ENCODE measurements at regions not wholly inside any gene's neighbourhood (a gene's known extent, or its start where the extent isn't known, plus 50 kb on each side); places are given as distances from the start of the nearest gene placed in this dataset.
"Not testable (repeated sequence)": the region's sequence is repeated elsewhere in the genome, so short reads cannot be mapped to it uniquely, and the experiment has no call there.

DNA sequence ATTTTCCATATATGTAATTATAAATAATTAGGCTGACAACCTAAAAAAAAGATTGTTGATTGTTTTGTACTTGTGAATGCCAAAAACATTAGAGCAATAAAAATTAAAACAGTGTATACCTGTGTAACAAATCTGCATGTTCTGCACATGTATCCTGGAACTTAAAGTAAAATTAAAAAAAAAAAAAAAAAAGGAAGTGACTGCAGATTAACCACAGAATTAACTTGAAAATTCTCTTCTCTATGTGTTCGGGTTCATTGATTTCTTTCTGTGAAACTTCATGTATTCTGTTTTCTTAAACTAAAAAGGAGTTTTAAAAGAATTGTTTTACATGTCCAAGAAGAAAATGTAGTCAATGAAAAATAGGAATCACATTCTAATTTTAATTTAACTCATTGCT, 95.7 kb downstream of the FASLG start:
- no peak for DNase-seq (ENCODE audit: low read depth)

DNA sequence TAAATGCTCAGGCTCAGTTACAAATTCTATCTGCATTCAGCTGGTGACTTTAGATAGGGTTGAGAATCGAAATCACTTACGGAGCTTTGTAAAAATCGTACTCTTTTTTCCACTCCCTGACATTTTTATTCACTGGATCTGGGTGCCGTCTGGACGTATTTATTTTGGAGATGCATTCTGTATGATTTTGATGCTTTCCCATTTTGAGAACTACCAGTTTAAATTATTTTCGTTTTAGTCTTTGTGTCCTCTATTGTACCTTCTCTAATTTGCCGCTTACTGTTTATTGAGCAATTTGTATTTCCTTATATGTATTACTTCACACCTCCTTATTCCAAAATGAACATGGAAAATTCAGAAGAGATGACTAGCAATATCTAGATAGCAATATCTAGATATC, 96.2 kb downstream of the FASLG start:
- no peak for DNase-seq (ENCODE audit: low read depth)

DNA sequence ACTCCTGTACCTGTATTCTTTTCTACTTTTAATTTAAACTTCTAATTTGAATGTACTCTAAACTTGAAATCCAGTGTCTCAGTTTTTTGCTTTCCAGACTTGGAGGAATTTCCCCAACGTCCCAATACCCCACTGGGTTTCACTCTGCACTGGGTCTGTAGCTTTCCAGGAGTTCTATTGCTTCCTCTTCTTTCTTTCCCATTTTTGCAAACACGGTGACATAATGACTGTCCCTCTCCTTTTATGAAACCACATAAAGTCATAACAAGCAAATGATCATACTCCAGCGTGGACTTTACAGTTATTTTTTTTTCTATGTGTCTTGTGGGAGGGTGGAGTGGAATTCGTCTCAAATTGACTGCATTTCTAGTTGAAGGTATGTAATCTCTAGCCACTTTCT, 97.1 kb downstream of the FASLG start:
- DNase-seq (ENCODE audit: low read depth): no peak

DNA sequence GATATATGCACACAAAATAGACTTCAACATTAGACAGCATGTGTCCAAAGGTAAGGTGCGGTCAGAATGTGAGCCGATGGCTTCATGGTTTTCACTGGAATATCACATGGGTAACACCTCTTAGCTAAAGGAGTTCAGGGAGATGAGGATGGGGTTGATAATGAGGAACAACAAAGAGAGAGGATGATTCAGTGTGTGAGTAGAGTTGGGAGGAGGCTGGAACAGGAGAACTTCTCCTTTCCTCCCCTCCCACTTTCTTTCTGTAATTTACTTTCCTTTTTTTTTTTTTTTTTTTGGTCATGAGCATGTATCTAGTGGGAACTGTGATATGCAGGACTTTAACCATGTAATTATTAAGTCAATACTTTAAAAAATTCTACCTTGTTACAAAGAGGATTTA, 99.4 kb downstream of the FASLG start:
- no peak for DNase-seq (ENCODE audit: low read depth)

DNA sequence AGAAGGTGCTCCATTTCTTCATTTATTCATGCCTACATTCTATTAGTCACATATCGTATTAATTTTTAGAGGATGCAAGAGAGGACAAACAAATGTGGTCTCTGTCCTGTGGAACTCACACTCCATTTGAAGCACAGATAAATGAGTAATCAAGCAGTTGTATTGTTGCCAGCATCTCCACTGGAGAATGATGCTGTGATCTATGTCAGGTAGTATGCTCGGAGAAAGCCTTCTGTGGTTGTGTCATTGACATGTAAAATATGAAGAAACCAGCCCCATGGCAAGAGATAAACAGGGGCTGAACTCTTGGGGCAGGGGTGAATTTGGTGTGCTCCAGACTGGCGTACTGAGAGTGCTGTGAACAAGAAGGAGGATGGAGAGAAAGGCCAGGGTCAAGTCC, 101.2 kb downstream of the FASLG start:
- no peak for DNase-seq (ENCODE audit: low read depth)

DNA sequence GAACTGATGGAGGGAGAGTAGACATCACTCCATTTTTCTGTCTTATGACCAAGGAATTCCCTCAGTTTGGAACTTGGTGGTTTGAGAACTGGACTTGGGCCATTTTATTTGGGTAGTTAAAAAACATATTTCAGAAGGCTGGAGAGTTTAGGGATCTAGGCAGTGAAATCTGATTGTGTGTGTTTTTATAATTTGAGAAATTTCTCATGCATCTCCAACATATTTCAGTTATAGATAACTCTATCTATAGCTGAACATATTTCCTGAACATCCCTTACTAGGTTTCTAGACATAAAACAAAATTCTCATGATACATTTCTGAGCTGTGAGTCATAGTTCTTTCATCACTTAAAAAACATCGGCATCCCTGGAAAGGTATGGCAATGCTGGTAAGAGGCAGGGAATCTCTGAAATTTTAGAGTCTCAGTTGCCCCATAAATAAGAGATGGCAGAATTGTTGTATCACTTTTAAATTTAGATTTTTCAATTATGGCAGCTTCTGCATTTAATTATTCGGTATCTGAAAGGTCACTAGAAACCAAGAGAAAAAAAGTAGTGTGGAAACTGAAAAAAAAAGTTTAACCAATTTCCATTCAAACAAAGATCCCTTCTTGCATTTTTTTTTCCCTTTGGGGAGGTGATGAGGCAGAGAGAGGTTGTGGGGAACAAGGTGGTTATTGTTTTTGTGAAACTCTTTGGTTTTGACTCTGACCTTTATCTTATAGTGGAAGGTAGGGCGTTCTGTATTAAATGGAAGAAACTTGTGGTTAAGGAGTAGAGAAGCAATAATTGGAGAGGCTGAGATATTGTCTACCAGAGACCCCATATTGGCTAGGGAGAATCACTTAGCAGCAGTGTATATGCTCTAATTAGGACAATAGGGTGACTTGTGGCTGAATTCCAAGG, 102.9 kb downstream of the FASLG start:
- DNase-seq (ENCODE audit: low read depth): no peak

DNA sequence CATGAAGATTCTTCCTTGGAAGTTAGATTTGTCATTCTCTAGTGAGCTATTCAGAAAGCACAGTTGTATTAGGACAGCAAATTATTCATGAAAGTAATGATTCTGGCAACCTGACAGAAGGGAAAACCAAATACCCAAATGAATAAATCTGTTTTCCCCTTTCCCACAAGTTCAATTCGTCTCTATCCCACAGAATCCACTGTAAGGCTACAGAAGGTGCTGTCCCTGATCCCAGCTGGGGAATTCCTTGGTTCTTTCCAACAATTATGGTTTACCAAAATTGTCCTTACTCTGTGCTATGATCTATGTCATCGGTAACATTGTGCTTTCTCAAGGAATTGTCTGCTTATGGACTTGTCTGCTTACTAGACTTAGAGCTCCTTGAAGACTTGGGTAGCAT, 104.2 kb downstream of the FASLG start:
- DNase-seq (ENCODE audit: low read depth): no peak

DNA sequence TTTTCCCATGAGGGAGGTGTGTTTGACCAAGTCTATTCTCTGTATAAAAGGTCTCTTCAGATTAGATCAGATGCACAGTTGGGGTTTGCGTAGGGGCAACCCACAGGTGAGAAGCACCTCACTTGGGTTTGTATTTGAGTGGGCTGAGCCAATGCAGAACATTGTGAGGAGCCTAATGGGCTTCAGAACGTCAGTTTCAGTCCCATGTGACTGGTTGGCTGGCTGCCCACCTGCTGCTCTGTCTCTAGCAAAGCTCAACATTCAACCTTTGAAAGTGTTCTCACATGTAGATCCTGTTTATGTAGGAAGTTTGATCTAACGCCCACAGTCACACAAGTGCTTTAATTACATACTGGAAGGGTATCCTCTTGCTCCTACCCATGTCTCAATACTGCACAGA, 105.5 kb downstream of the FASLG start:
- DNase-seq (ENCODE audit: low read depth): no peak

DNA sequence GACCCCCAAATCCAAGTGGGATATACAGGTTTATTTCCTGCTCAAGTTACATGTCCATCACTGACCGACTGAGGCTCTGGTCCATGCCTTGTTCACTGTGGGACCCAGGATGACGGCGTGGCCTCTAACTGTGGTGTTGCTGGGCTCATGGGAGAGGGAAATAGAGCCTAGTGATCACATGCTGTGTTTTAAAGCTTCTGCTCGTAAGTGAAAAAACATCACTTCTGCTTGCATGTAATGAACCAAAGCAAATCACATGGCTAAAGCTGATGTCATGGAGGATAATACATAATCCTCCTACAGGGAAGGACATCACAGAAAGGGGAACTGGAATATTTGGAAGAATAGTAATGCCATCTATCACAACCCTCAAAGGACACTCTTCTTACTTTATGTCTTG, 107.6 kb downstream of the FASLG start:
- no peak for DNase-seq (ENCODE audit: low read depth)

DNA sequence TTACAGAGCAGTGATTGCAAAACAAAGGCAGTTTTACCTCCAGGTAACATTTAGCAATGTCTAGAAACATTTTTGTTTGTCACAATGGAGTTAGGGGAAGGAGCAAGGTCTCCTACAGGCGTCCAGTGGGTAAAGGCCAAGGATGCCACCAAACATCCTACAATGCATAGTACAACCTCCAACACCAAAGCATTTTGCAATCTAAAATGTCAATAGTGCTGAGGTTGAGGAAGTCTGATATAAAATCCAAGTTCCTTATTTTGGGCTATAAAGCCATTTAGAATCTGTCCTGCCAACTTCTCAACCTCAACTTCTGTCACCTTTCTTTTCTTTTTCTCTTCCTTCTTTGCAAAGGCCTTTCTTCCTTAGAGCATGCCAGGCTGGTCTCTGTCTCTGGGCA, 111.2 kb downstream of the FASLG start:
- no peak for DNase-seq (ENCODE audit: low read depth)

DNA sequence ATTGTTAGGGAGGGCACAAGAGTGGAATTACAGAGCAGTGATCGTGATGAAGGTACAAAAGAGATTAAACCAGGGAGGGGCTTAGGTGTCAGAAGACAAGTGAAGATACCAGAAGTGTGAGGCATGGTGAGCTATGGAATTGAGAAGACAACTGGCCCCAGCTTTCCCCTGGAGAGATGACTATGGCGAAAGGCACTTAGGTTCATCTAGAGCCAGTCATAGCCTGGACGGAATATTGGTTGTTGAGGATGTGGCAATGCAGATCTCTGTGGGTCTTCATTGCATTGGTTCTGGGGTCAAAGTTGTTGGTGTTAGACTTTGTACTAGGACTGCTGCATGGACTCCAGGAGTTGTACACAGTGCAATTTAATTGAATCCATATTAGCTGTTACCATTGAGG, 115.7 kb downstream of the FASLG start:
- DNase-seq (ENCODE audit: low read depth): no peak

DNA sequence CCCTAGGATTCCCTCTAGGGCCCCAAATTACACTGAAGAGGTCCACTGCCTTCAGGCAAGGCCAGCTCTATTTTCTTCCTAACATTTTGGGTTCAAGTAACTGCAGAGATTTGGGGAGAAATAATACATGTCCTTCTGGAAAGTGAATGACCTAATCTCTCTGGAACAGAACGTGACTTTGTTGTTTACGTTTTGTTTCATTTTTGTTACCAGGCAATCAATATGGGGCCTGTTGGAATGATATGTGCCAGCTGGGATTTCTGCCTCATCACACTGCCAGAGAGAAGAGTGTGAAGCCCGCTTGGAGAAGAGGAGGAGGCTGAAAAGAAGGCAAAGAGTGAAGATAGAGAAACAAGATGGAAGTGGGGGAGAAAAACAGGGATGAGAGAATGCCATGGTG, 116.7 kb downstream of the FASLG start:
- no peak for DNase-seq (ENCODE audit: low read depth)

DNA sequence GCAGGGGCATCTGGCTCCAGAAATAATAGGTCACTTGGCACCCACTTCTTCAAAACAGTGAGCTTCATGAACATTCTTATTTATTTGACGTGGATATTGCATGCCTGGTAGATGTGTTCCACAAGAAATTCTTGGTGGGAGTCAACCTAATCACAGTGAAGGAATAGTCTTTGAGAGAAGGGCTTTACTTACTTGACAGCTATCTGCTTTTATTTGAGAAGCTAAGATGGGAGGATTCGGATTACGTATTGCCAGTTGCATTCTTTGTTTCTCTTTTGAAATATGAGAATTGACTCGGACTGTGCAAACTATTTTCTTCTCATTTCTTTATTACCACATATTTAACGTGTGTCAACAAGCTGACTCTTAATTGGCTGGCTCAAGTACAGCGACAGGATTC, 117.2 kb downstream of the FASLG start:
- no peak for DNase-seq (ENCODE audit: low read depth)

DNA sequence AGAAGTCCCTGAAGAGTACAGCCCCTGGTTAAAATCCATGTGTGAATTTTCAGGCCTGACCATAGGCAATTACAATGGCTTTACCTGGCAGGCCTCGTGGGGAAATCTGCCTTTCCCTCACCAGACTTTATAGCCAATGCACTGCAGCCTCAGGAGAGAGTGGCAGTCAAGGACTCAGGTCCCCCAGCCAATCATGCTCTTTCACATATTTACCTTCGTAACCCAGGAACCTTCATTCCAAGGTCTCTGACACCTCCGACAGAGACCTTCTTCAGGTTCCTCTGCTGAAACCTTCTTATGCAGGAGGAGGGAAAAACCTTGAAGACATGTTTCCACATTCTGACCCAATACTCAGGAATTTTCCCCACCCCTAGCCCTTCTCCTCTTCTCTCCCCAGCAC, 118.9 kb downstream of the FASLG start:
- no peak for DNase-seq (ENCODE audit: low read depth)

DNA sequence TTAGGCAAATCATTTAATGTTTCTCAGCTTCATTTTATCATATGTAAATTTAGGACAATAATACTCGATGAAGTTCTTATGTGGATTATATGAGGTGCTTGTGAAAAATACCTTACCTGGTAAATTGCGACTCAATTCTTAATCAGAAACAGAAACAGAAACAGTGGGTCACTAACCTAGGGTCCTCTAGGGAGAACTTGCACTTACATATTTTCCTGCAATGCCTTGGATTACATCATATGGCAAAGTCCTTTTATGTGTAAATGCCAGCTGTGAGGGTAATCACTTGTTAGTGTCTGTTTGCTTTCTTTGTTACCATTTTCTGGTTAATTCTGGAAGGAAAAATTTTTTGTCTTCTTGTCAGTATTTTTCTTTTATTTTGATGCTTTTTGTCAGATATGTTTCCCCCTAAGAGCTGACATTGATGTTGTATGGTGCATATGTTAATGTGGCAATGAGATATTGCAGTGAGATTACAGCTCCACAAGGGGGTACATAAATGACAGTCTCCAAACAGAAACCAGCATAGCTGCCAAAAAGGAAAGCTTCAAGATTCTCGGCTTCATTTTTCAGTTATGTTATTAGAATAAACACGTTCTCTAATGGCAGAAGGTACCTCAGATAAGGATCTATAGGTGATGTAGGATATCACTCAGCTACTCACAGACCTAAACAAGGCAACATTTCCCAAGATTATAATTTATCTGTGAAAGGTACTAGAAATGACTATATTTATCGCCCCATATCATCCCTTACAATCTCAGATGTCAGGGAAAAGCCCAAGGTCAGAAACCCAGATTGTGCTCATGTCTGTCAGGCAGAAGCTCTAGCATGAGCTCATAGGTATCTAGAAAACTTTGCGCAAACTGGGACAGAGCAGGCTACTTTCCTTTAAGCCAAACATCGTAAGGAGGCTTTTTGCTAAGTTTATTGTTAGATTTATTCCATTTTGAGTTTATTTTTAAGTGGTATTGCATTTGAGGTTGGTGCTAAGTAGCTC, 119.9 kb downstream of the FASLG start:
- no peak for DNase-seq (ENCODE audit: low read depth)

DNA sequence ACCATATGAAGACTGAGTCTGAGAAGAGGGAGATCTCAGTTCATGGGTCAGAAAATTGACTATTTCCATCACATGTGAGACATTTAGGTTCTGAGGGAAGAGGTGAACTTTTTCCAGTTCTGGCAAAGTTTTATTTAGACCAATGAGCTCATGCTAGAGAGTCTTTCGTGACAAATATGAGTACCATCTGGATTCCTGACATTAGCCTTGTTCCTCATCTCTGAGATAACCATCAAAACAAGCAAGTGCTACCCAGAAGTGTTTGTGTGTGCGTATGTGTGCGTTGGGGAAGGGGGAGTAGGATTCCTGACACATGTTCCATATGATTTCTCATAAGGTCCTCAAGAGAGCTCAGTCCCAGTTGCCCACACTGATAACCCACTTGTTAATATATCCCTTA, 120.6 kb downstream of the FASLG start:
- DNase-seq (ENCODE audit: low read depth): no peak

DNA sequence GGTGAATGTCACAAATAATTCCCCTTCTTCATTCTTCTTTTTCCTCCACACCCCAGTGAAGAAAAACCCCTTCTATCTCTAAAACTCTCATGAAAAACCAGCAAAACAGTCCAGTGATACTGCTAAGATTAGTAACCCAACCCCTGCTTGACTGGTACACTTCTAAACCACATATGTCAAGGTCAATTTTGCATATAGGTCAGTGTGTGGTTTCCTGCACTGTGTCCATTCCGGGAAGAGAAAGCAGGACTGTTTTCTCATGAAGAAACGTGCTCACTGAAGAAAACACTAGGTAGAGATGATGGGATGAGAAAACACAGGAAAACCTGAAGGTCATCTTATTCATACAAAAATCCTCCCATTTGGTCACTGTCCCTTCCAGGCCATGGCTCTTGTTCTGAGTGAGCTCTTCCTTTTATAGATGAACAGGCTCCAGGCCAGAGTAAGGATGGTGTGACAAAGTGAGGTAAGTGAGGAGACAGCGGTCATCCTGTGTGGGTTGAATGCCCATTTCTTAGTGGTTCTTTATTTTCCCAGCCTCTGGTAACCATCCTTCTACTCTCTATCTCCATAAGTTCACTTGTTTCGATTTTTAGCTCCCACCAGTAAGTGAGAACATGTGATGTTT, 122.7 kb downstream of the FASLG start:
- no peak for DNase-seq (ENCODE audit: low read depth)

DNA sequence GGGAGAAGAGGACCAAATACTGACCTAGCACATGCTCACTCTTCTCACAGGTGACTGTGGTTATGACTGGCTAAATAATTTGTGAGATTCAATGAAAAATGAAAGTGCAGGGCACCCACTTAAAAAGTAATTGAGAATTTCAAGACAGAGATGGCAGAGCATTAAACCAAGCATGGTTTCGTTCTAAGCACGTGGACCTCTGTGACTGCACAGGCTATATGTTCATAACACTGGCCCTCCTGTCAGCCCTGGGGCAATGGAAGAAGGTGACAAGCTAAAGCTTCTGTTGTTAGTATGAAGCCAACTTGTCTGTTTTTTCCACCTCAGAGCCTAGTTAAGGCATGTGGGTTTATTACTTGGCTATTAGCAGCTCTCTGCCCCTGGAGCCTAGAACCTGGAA, 130.9 kb downstream of the FASLG start:
- DNase-seq (ENCODE audit: low read depth): no peak

DNA sequence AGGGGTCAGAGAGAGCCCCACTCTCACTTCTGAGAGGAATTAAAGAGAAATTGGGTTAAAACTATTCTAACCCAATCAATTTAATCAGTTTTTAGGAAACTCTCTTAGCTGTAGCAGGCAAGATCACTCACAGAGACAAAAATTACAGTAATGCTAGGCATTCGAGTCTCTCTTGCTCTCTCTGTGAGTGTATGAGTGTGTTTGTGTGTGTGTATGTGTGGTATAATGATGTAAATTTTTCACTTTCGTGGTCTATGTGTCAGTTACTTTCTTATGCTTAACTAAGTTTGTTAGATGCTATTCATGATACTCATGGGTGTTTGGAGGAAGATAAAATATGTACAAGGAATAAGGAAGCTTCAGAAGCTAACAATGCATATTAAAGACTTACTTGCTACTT, 131.3 kb downstream of the FASLG start:
- DNase-seq (ENCODE audit: low read depth): no peak

DNA sequence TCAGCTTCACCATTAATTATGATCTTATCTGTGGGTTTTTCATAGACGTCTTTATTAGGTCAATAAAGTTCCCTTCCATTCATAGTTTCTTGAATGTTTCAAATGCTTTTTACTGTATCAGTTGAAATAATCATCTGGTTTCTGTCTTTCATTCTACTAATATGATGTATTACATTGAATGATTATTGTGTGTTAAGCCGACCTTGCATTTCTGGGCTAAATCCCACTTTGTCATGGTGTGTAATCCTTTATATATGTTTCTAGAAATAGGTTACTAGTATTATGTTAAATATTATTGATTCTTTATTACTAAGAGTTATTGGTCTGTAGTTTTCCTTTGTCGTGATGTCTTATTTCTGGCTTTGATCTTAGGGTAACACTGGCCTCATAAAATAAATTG, 134.9 kb downstream of the FASLG start:
- no peak for DNase-seq (ENCODE audit: low read depth)

DNA sequence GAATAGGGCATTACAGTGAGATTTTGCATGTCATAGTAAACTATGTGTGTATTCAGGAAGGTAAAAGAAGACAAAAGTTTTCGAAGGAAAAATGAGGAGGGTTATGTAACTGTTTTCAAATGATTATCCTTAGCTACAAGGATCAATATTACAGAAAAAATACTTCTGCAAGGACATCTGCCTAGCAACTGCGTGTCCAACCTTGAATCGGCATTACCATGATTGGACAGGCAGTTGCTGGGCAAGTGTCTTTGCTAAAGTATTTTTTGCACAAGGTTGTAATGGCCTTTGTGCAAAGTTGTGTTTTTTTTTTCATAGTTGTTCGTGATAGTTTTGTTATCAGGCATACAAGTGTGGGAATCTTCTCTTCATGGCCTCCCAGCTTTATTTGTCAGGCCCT, 136.8 kb downstream of the FASLG start:
- DNase-seq (ENCODE audit: low read depth): no peak

DNA sequence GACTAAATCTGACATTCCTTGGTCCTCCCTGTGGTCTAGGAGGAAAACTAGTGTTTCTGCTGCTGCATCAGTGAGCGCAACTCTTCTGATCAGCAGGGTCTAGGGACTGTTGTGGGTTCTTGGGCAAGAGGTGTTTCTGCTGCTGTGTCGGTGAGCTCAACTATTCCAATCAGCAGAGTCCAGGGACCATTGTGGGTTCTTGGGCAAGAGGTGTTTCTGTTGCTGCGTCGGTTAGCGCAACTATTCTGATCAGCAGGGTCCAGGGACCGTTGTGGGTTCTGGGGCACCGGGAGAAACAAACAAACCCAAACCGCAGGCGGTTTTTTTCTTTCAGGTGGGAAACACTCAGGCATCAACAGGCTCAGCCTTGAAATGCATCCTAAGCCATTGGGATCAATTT, 140.9 kb downstream of the FASLG start:
- not testable (repeated sequence) for DNase-seq (ENCODE audit: low read depth)
